H9 (cell line): ENCODE measurements at regions not wholly inside any gene's neighbourhood (a gene's known extent, or its start where the extent isn't known, plus 50 kb on each side); places are given as distances from the start of the nearest gene placed in this dataset.

Experiments used
- DNase-seq: peaks from one replicate; pipeline ENCODE4 v3.0.0-alpha.2; 2017
- H2AFZ ChIP-seq: one replicate; pipeline ENCODE4 v1.6.1; 2013; ENCODE audit warnings: mild to moderate bottlenecking, low read length, control low read depth, moderate library complexity
- H2AK5ac ChIP-seq: 2 replicates; pipeline ENCODE4 v1.6.1; 2013; ENCODE audit warnings: low read length, control low read depth, mixed read lengths; ENCODE audit not compliant: insufficient read length
- H2BK120ac ChIP-seq: one replicate; pipeline ENCODE4 v1.6.1; 2013; ENCODE audit warnings: low read depth, mild to moderate bottlenecking, low read length, control low read depth, inconsistent platforms; ENCODE audit not compliant: poor library complexity, severe bottlenecking
- H2BK12ac ChIP-seq: 2 replicates; pipeline ENCODE4 v1.6.1; 2013; ENCODE audit warnings: low read length, control low read depth, mixed read lengths, low read depth; ENCODE audit not compliant: insufficient read length
- H2BK15ac ChIP-seq: 2 replicates; pipeline ENCODE4 v1.6.1; 2013; ENCODE audit warnings: low read depth, low read length, control low read depth
- H2BK20ac ChIP-seq: one replicate; pipeline ENCODE4 v1.6.1; 2013; ENCODE audit warnings: low read depth, mild to moderate bottlenecking, low read length, control low read depth, inconsistent platforms; ENCODE audit not compliant: poor library complexity, severe bottlenecking
- H2BK5ac ChIP-seq: 2 replicates; pipeline ENCODE4 v1.6.1; 2013; ENCODE audit warnings: low read length, control low read depth, mixed read lengths; ENCODE audit not compliant: insufficient read length
- H3K14ac ChIP-seq: 2 replicates; pipeline ENCODE4 v1.6.1; 2013; ENCODE audit warnings: low read length, control low read depth; ENCODE audit not compliant: insufficient read depth
- H3K18ac ChIP-seq: 2 replicates; pipeline ENCODE4 v1.6.1; 2013; ENCODE audit warnings: low read depth, mild to moderate bottlenecking, mixed read lengths, low read length, control low read depth; ENCODE audit not compliant: insufficient read length
- H3K23ac ChIP-seq: 2 replicates; pipeline ENCODE4 v1.6.1; 2013; ENCODE audit warnings: low read length, control low read depth, mixed read lengths, low read depth; ENCODE audit not compliant: insufficient read length
- H3K23me2 ChIP-seq: 2 replicates; pipeline ENCODE4 v1.6.1; 2013; ENCODE audit warnings: low read depth, mild to moderate bottlenecking, mixed read lengths, low read length, control low read depth; ENCODE audit not compliant: insufficient read length, poor library complexity, severe bottlenecking
- H3K27ac ChIP-seq: 2 replicates; pipeline ENCODE4 v1.5.1; 2013; ENCODE audit warnings: low read length, control low read depth, mixed read lengths, low read depth; ENCODE audit not compliant: insufficient read length
- H3K27me3 ChIP-seq: 2 replicates; pipeline ENCODE4 v1.6.1; 2013; ENCODE audit warnings: low read length, control low read depth, inconsistent platforms; ENCODE audit not compliant: insufficient read depth
- H3K4ac ChIP-seq: 2 replicates; pipeline ENCODE4 v1.6.1; 2013; ENCODE audit warnings: low read depth, mild to moderate bottlenecking, control low read depth, inconsistent platforms, low read length, moderate library complexity
- H3K4me1 ChIP-seq: 2 replicates; pipeline ENCODE4 v1.6.1; 2013; ENCODE audit warnings: low read length, control low read depth, inconsistent platforms; ENCODE audit not compliant: insufficient read depth
- H3K4me2 ChIP-seq: 2 replicates; pipeline ENCODE4 v1.6.1; 2013; ENCODE audit warnings: low read length, control low read depth, mixed read lengths; ENCODE audit not compliant: insufficient read length, insufficient read depth
- H3K56ac ChIP-seq: 2 replicates; pipeline ENCODE4 v1.6.1; 2013; ENCODE audit warnings: low read depth, mild to moderate bottlenecking, mixed read lengths, low read length, control low read depth; ENCODE audit not compliant: insufficient read length
- H3K79me1 ChIP-seq: 2 replicates; pipeline ENCODE4 v1.6.1; 2013; ENCODE audit warnings: low read depth, mild to moderate bottlenecking, moderate library complexity, low read length, control low read depth, inconsistent platforms; ENCODE audit not compliant: insufficient read depth, poor library complexity, severe bottlenecking
- H3K79me2 ChIP-seq: 2 replicates; pipeline ENCODE4 v1.6.1; 2013; ENCODE audit warnings: low read length, control low read depth, inconsistent platforms; ENCODE audit not compliant: insufficient read depth
- H3K9ac ChIP-seq: 2 replicates; pipeline ENCODE4 v1.6.1; 2013; ENCODE audit warnings: low read length, control low read depth, mixed read lengths; ENCODE audit not compliant: insufficient read length; ENCODE audit errors: extremely low read depth
- H3K9me3 ChIP-seq: one replicate; pipeline ENCODE4 v1.6.1; 2013; ENCODE audit warnings: low read depth, low read length, inconsistent platforms; ENCODE audit not compliant: control insufficient read depth
- H3T11ph ChIP-seq: one replicate; pipeline ENCODE4 v1.6.1; 2013; ENCODE audit warnings: mild to moderate bottlenecking, low read length, control low read depth, inconsistent platforms
- H4K20me1 ChIP-seq: one replicate; pipeline ENCODE4 v1.6.1; 2013; ENCODE audit not compliant: control insufficient read depth, insufficient read length, insufficient read depth
- H4K5ac ChIP-seq: 2 replicates; pipeline ENCODE4 v1.6.1; 2013; ENCODE audit warnings: low read depth, mild to moderate bottlenecking, mixed read lengths, low read length, control low read depth; ENCODE audit not compliant: insufficient read length
- H4K8ac ChIP-seq: replicated peaks from 2 replicates; pipeline ENCODE4 v1.6.1; 2013; ENCODE audit warnings: low read length, control low read depth, mixed read lengths, low read depth; ENCODE audit not compliant: insufficient read length
- H4K91ac ChIP-seq: 2 replicates; pipeline ENCODE4 v1.6.1; 2013; ENCODE audit warnings: low read depth, mild to moderate bottlenecking, moderate library complexity, mixed read lengths, low read length, control low read depth; ENCODE audit not compliant: insufficient read length
- H3K27ac Mint-ChIP-seq, 3 experiments: 2 replicates in 2 of 3; 3 replicates in 1 of 3; pipeline ENCODE4 v1.8.0; 2020 to 2021; ENCODE audit warnings: mixed read lengths in 3 of 3, mild to moderate bottlenecking in 1 of 3, moderate library complexity in 1 of 3
- H3K27me3 Mint-ChIP-seq: 2 replicates; pipeline ENCODE4 v1.8.0; 2021; ENCODE audit warnings: low read depth, mild to moderate bottlenecking, moderate library complexity, mixed read lengths
- H3K36me3 Mint-ChIP-seq, 3 experiments: 2 replicates in 2 of 3; 3 replicates in 1 of 3; pipeline ENCODE4 v1.8.0; 2020 to 2021; ENCODE audit warnings: low read depth in 3 of 3, mixed read lengths in 3 of 3; ENCODE audit not compliant: insufficient read depth in 1 of 3
- H3K4me1 Mint-ChIP-seq, 2 experiments: 2 replicates each; pipeline ENCODE4 v1.8.0; 2020; ENCODE audit warnings: mixed read lengths in 2 of 2
- H3K4me3 Mint-ChIP-seq, 2 experiments: 2 replicates in 1 of 2; 3 replicates in 1 of 2; pipeline ENCODE4 v1.8.0; 2020 to 2021; ENCODE audit warnings: mild to moderate bottlenecking in 2 of 2, mixed read lengths in 2 of 2, moderate library complexity in 1 of 2
- H3K9me3 Mint-ChIP-seq, 2 experiments: 2 replicates in 1 of 2; 3 replicates in 1 of 2; pipeline ENCODE4 v1.8.0; 2020; ENCODE audit warnings: mild to moderate bottlenecking in 2 of 2, mixed read lengths in 2 of 2, moderate library complexity in 1 of 2
- TF ChIP-seq, protein P1 (sequence below): fragments of 200-600 bp; sonication (generic); conservative IDR thresholded peaks from 3 replicates; pipeline ENCODE4 v1.8.0; 2021; ENCODE audit warnings: antibody characterized with exemption, mild to moderate bottlenecking

DNA sequence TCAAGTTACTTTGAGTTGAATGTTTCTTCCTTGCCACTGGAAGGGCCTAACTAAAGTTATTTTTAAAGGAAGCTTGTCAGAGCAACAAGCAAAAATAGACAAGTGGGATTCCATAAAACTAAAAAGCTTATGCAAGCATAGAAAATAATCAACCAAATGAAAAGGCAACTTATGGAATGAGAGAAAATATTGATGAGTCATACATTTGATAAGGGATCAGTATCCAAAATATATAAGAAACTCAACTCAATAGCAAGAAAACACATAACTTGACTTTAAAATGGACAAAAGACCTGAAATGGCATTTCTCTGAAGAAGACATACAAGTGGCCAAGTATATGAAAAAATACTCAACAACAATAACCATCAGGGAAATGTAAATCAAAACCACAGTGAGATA lies 264.5 kb upstream of the UBASH3B start:
- H2BK120ac ChIP-seq: no peak overlapping the region
- no peak for DNase-seq
- no peaks in the 10 kb centered on the region for H3K9me3 Mint-ChIP-seq

More for the DNA sequence above, 264.5 kb upstream of the UBASH3B start:
- Histone ChIP-seq H4K5ac (no peak overlapping the region), H4K91ac (no peak overlapping the region), H4K20me1 (no peaks in the 10 kb centered on the region), H3K79me2 (no peaks in the 10 kb centered on the region), H3K23ac (no peak overlapping the region), H2BK5ac (no peak overlapping the region), H2AFZ (no peak overlapping the region), H3K27ac (no peak overlapping the region), H3K56ac (no peak overlapping the region), H3K14ac (no peak overlapping the region), H2BK15ac (no peak overlapping the region), H3K9ac (no peak overlapping the region), H2AK5ac (no peak overlapping the region), H3K79me1 (no peaks in the 10 kb centered on the region), H3K4me1 (no peaks in the 10 kb centered on the region), H3K4ac (no peak overlapping the region), H3K18ac (no peak overlapping the region), H3K4me2 (no peak overlapping the region), H4K8ac (no peak overlapping the region), H3K27me3 (no peaks in the 10 kb centered on the region), H3K23me2 (no peaks in the 10 kb centered on the region), H2BK20ac (no peak overlapping the region), H3K9me3 (no peaks in the 10 kb centered on the region), H3T11ph (no peak overlapping the region), H2BK12ac (no peak overlapping the region)
- no peaks in the 10 kb centered on the region for H3K4me1 Mint-ChIP-seq
- no peak overlapping the region for H3K27ac Mint-ChIP-seq
- H3K36me3 Mint-ChIP-seq: no peaks in the 10 kb centered on the region
- TF ChIP-seq, protein P1, sequence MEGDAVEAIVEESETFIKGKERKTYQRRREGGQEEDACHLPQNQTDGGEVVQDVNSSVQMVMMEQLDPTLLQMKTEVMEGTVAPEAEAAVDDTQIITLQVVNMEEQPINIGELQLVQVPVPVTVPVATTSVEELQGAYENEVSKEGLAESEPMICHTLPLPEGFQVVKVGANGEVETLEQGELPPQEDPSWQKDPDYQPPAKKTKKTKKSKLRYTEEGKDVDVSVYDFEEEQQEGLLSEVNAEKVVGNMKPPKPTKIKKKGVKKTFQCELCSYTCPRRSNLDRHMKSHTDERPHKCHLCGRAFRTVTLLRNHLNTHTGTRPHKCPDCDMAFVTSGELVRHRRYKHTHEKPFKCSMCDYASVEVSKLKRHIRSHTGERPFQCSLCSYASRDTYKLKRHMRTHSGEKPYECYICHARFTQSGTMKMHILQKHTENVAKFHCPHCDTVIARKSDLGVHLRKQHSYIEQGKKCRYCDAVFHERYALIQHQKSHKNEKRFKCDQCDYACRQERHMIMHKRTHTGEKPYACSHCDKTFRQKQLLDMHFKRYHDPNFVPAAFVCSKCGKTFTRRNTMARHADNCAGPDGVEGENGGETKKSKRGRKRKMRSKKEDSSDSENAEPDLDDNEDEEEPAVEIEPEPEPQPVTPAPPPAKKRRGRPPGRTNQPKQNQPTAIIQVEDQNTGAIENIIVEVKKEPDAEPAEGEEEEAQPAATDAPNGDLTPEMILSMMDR: no peak
- H3K27me3 Mint-ChIP-seq: no peaks in the 10 kb centered on the region; the same call in 1 of the 2 replicates
- no peak overlapping the region for H3K4me3 Mint-ChIP-seq
